ENCODE measurements at regions not wholly inside any gene's neighbourhood (a gene's known extent, or its start where the extent isn't known, plus 50 kb on each side); places are given as distances from the start of the nearest gene placed in this dataset.

DNA sequence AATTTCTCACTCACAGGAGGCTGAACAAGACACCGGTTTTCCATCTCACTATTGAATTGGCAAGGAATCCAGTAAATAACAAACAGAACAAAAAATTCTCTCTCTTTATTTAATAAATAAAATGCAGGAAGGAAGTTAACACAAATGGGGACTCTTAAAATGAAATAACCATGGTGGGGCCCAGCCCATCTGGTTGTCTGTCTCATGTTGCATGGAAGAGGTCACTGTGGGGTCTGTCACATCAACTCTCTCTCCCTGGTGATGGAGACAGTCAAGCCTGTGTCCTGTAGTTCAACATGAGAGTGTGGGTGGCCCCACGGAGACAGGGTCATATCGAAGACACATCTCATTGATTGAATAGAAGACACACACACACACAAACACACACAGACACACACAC, 297.7 kb downstream of the IRX2 start:
- DNase-seq = no peak

DNA sequence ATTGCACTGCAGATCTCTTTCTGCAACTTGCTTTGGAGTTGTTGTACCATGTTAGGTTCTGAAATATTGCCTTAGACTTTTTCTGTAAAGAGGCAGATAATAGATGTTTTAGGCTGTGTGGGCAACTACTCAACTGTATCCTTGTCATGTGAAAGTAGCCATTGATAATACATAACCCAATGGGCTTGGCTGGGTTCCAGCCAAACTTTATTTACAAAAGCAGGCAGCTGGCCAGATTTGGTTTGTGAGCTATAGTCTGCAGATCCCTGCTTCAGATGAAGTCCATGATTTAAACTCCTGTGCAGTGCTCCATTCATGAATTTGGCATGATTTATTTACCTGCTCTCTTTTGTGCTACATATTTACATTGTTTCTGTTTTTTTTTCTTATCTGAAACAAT, 300.4 kb downstream of the IRX2 start:
- DNase-seq = no peak

DNA sequence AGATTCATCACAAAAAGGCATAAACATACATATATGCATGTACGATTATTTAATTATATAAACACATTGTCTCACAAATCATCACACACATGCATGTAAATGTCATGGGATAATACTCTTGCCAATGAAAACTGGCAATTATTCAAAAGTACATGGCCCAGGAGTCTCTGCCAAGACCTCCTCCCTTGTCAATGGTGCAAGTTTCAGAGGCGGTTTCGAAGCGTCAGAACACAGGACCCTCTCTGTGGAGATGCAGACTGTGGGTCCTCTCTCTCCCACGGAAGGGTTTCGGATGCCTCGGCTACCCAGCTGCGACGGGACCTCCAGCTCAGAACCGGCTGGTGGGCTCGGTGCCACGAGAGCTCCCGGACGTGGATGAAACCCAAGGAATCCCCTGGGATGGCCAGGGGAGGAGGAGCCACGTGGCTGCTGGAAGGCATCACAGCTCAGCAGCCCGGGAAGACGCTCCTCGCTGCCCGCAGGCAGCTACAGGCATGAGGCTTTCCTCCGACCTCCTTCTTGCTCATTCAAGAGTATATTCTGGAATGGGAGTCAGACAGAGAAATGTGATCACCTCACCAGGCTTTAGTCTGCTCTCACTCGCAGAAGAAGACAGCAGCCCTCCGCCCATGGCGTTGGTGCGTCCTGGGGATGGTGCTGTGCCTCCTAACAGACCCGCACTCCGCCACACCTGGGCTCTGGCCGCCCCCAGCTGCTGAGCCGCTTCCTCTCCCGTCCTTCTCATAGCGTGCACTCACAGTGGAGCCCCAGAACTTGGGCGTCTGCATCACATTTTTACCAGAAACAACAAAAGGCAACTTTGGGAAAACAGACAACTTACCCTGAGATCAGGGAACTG, 308.8 kb downstream of the IRX2 start:
- no peak for DNase-seq

DNA sequence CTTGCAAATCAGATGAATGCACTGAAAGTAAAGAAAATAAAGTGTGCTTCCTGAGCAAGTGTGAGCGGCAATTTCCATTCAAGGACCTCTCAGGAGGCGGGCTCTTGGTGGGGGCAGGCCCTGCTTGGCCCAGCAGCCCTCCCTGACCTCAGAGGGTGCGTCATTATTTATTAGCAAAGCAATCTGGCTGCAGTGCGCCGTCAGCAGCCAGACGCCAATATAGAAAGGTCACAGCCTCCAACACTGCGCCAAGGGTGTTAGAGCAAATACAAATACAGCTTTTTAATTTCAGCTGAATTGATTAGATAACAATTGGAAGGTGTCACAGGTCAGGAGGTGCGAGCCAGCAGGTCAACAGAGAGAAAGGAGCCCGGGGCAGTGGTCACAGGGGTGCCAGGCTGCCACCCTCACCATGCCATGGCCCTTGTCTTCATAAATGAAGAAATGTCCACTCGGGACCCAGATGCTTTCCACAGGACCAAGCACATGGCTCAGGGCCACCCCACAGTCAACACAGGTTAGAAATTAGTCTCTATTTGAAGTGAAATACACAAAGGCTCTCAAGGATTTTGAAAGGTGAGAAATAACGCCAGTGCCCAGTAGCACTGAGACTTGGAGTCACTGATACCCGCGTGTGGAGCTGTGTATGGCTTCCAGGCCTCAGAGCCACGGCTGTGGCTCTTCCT, 309.8 kb downstream of the IRX2 start:
- DNase-seq = no peak

DNA sequence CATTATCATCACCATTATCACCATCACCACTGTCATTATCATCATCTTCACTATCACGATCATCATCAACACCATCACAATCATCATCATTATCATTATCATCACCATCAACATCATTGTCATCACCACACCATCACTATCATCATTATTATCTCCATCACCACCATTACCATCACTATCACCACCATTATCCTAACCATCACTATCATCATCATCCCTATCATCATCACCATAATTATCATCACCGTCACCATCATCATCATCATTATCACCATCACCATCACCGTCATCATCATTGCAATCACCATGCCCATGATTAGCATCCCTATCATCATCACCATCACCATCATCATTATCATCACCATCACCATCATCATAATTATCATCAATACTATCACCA, 311.9 kb downstream of the IRX2 start:
- DNase-seq = no peak

DNA sequence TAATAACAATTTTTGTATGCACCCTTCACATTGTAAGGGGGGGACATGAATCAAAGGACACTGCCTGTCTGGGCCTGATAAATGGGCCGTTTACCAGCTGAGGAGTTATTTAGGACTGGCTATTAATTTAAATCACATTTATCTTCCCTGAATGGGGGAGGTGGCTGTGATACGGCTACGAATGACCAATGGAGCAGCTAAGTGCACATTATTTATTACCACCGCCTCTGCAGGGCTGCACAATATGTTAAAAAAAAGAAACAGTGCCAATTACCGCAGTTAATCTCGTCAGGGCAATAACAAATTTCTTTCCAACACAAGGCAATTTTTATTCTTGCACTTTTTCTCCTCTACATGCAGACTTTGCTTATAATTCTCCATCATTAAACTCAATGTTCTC, 318.4 kb downstream of the IRX2 start:
- no peak for DNase-seq

DNA sequence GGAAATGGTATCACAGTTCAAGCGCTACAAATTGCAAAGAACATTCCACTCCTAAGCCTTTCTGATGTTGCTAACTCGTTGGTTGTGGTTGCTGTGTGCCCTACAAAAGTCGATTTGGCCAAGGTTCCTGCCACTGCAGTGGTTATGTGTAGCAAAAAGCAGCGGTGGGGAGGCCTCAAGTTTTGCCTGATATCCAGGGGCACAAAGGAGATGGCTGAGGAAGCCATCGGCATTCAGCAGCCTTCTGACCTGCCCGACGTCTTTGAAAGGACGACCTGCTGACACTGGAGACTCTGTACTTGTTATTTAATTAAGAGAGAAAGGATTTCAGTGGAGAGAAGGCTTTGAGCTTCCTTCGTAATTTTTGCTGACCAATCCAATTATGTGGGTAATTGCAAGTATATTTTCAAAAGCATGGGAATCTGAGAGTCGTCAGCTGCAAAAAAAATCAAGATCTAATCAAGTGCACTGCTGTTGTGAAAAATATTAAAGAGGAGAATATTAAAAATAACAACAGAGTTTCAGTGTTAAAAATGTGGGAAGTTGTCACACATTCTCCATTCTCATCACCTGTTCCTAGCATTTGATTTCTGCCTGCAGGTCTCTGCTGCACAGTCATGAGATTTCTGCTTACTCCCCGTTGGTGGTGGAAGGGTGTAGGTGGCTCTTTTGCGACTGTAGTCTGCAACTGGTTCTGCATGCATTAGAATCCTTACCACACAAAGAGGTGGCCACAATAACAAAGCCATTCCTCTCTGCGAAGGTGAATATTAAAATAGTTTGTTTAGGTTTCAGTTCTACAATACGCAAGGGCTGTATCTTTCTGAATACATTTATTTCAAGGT, 319.2 kb downstream of the IRX2 start:
- no peak for DNase-seq

DNA sequence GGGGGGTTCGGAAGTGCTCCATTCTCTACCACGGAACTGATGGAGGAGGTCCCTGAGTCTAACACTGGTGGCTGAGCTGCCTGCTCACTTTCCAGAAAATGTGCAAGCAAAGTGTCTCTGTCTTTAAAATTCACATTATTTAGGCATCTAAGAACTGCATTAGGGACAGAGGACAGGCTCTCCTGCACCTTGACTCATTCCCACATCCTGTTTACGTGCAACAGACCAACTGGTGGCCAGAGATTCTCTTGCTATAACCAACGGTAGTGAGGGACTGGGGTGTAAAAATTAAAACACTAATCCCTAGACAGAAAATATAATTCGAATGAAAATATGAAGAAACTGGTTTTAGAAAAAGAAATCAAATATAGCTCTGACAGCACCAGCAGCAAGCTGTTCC, 320.9 kb downstream of the IRX2 start:
- no peak for DNase-seq

DNA sequence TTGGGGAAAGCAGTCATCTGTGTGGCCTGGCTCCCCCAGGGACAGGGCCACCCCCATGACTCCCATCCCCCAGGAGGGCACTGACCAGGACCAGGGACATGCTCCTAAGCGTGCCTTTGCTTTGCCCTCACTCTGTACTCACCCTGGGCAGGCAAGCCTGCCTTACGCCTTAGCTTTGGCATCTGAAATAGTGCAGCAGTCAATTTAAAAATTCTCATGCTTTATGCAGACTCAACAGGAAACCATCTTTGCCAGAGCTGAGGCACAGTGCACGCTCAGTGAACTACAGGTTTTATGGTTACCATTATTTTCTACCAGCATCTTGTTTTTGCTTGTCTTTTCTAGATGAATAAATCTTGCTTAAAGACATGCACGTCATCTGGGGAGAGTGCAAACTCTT, 323.5 kb downstream of the IRX2 start:
- DNase-seq = no peak

DNA sequence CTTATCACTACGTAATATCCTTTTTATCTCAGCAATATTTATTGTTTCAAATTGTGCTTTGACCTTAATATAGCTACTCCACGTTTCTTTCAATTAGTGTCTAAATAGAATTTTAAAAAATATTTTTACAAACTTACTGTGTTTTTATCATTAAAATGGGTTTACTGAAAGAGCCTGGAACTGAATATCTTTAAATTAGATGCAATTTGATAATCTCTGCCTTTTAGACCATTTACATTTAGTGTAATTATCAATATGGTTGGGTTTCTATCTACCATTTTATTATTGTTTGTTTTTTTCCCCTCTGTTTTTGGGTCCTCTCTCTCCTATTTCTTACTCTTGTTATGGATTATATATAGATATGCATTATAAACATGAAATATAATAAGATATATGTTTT, 327.8 kb downstream of the IRX2 start:
- no peak for DNase-seq

DNA sequence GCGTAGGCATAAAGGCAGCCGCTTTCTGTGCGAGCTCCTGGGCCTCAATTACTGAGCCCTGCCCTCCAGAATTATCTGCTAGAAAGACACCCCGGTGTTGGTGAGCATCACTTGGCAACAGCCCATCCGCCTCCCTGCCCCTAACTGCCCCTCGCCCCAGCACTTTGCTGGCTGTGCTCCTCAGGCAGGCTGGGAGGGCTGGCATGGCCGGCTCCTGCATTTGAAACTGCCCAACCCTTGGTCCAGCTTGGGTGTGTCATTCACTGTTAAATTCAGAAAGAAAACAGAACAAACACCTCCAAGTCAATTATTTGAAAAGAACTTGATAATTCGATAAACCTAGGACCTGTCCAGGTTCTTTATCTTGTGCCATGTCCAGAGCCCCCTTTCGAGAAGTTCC, 334.2 kb downstream of the IRX2 start:
- DNase-seq = no peak

DNA sequence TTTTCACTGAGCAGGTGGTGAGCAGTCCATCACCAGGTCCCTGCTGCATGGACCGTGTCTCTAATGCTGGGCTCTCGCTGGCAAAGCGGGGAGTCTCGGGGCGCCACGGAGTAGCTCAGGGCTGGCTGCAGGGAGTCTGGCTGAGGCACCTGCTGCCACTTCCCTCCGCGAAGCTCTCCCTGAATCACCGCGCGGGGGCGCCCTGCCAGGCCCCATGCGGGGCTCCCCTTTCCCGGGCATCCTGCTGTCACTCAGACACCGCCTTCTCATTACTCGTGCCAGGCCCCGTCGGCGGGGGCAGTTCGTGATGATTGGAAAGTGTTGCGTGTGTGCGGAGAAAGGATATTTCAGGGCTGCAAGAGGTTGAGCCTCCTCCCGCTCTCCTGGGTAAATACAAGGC, 335.8 kb downstream of the IRX2 start:
- DNase-seq = peak in 1 of 56 donors; percentile 9

DNA sequence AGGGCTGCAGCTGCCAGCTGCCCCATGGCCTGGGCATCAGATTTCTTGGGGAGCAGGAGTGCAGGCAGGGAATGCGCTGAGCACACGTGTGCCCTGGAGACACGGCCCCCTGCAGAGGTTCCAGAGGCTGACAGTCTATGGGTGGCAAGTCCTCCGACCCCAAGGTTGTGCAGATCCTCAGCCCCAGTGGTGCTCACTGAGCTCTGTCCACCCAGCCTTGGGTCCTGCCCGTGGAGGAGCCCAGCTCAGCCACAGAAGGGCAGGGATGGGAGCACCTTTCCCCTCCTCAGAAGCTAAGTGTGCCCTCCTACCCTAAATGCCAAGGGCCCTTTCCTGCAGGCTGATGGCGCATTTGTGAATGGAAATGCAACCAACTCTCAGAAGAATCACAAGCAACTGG, 341.0 kb downstream of the IRX2 start:
- DNase-seq = no peak

DNA sequence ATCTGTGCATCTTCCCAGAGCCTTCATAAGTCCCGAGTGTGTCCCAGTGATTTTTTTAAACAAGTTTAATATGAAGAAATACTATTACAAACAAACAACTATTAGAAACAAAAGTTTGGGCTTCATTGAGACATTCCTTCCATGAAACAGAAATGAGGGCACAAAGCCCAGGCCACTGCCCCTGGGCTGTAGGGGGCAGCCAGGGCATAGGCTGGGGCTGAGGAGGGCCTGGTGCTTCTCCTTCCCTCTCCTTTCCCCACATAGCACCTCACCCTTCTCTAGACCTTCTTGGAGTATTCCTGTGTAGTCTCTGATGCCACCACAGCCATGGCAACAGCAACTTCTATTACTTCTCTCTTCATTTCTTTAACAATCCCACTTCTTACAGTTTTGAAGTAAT, 348.2 kb downstream of the IRX2 start:
- no peak for DNase-seq

DNA sequence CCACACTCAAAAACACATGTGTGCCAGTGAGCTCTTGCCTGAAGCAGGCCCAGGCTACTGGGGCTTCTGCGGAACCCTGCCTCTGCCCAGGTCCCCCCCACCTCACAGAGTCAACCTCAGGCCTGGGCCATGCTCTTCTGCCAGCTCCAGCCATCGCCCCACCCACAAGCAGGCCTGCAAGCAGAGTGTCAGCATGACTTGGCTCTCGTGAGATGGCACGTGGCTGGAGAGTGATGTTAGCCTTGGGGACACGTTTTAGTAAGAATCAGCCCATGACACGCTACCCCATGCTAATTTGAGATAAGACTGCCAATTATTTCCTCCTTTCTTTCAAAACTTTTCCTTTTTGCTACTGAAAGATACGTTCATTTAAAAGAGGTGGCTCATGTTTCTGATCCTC, 351.7 kb downstream of the IRX2 start:
- no peak for DNase-seq

DNA sequence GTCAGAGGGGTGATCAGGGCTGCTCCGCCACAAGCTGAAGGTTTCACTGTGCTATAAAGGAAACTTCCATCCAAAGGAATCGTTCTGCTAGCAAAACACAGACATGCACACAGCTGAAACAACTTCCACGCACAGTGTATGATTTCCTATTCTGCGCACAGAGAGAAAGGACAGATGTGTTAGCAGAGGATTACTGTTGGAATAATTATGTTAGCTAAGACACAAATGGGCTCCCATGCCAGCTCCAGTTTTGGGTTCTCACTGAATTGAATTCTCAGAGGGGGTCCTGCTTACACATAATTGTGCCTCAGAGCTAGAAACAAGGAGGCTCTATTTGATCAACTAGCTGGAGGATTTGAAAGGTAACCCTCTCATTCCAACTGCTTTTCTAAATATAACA, 352.4 kb downstream of the IRX2 start:
- DNase-seq = no peak

DNA sequence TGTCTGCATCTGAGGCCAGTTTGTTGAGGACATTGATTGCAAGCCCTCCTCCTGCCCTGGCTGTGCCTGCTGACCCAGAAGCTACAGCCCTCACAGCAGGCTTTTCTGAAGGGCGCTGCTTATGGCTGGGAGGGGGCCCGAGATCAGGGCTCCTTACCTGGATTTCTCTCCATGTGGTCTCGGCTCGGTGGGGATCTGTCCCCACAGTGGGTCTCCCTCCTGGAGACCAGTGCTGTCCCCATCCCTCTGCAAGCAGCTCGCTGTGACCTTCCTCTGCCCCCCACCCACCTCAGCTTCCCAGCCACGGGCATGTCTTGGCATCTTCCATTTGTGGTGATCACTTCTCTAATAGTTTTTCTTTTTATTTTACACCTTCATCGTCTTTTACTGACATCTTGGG, 357.9 kb downstream of the IRX2 start:
- DNase-seq = no peak

DNA sequence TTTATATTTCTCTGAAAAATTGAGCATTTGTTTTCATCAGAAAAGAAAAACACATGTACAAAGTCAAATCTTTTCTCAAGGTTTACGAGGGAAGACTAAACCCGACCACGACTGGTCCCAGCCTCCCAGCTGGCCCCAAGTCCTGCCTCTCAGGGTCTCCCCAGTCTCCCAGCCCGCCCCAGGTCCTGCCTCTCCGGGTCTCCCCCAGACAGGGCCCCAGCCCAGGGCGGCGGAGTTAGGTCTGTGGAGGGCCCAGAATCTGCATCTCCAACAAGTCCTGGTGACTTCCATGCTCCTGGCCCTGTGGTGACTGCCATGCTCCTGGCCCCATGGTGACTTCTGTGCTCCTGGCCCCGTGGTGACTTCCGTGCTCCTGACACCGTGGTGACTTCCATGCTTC, 359.9 kb downstream of the IRX2 start:
- DNase-seq = no peak

DNA sequence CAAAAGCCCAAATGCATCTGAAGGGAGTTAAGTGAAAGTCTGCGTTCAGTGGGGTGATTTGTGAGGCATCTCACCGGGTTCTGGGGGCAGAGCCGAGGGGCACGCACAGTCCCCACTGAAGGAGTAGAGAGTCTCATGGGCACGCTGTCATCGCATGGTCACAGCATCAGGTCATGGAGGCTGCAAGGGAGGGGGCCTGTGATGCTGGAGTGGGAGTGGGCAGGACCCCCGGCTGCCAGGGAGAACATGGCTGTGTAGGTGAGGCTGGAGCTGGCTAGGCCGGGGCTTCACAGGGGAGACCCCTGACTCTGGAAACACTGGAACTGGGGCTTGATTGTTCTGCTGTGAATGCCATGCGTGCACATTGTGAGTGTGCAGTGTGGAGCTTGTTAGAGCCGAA, 360.5 kb downstream of the IRX2 start:
- DNase-seq = no peak

DNA sequence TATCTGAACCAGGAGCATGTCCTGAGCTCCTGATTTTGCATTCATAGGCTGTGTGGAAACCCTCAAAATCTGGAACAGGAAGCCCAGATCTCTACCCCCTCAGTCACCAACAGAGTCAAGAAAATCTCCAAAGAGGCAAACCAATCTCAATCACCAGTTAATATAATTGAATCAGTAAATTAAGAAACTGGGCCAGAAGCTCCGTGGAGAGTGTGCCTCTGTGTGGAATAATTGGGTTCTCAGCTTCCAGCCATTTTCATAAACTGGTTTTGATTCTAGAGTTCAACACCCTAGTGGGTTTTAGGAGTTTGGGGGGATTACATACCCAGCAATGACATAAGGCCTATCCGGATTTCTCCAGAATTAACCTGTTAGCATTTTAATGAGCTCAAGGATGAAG, 362.9 kb downstream of the IRX2 start:
- no peak for DNase-seq

DNA sequence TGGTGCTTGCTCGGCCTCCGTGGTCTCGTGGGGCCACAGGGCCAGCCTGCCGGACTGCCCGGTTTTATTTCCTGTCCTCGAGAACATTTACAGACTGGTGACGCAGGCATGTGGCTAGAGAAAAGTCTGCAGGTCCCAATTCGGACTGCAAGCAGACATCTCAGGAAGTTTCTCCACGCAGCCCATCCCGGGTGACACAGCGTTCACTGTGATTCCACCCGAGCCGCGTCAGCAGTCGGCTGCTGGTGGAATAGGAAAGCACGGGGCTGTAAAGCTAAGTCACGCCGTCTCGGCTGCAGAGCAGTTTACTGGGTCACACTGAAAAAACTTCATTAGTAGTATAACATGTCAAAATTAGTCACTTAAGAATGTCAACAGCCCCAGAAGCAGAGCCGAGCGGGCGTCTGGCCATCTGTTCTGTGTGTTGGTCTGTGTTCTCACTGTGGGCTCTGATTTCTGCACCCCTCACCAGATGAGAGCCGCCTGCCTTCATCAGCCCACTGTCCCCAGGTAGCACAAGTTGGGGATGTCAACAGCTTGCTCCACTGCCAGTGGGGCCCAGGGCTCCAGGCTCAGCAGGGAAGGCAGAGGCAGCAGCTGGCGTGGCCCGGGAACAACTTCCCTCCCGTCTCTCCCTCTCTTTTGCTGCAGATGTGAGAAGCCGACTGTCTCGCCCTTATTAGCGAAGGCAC, 363.7 kb downstream of the IRX2 start:
- DNase-seq = no peak

DNA sequence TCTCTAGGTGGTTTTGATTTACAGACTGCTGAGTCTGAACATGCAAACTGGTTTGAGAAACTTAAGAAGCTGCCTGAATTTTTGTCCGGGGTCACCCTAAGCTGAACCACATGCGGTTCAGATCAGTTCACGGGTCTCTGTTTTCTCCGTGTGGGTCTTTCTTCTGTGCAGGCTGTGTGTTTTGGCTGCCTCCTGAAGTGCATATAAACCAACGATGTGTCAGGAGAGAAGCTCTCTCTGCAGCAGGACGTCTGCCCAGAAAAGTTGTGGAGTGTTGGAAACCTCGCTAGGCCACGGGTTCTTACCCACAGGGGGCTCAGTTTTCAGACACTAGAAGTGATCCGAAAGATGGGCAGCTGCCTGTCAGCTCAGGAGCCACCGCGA, 364.2 kb downstream of the IRX2 start:
- DNase-seq = no peak
